HG03175 (cell line): ENCODE measurements at regions not wholly inside any gene's neighbourhood (a gene's known extent, or its start where the extent isn't known, plus 50 kb on each side); places are given as distances from the start of the nearest gene placed in this dataset.
"Not testable (repeated sequence)": the region's sequence is repeated elsewhere in the genome, so short reads cannot be mapped to it uniquely, and the experiment has no call there.

Source experiments
- ATAC-seq: cut with Tn5 transposase; IDR thresholded peaks from one replicate; pipeline ENCODE4 v1.9.1; 2021; ENCODE audit warnings: mild to moderate bottlenecking, moderate library complexity; ENCODE audit not compliant: unreplicated experiment

DNA sequence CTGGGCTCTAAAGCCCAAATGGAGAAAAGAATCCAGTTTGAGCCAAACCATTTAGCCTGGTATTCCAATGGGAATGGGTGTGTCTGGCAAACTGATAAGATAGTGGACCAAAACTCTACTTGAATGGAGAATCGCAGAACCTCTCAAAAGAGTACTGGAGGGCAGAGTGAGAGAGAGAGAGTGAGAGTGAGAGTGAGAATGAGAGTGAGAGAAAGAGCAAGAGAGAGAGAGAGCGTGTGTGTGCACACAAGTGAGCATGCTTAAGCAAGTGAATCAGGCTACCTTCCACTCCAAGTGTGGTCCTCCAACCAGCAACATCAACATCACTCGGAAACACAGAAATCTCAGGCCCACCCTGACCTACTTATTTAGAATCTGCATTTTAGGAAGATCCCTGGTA lies 58.8 kb downstream of the UQCRFS1 start:
- no peak for ATAC-seq

DNA sequence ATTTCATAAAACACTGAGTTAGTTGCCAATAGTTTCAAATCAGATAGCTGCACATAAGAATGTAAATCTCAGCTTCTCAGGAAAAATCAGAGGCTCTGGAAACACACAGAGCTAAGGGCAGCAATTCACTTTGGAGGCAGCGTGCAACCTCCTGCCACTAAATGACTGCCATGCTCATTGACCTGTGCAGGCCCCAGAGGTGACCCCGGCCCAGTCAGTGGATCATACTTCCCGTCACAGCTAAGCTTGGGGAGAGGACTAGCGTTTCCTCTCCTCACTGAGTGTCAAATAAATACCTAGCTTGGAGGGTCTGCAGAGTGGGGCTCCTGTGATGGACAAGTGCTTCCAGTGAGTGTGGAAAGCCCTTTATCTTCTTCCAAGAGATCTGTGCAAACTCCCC lies 67.2 kb downstream of the UQCRFS1 start:
- ATAC-seq = no peak

DNA sequence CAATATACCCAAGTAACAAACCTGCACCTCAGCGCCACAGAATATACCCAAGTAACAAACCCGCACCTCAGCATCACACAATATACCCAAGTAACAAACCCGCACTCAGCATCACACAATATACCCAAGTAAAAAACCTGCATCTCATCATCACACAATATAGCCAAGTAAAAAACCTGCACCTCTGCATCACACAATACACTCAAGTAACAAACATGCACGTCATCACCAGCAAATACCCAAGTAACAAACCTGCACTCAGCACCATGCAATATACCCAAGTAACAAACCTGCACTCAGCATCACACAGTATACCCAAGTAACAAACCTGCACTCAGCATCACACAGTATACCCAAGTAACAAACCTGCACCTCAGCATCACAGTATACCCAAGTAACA lies 69.8 kb downstream of the UQCRFS1 start:
- no peak for ATAC-seq

DNA sequence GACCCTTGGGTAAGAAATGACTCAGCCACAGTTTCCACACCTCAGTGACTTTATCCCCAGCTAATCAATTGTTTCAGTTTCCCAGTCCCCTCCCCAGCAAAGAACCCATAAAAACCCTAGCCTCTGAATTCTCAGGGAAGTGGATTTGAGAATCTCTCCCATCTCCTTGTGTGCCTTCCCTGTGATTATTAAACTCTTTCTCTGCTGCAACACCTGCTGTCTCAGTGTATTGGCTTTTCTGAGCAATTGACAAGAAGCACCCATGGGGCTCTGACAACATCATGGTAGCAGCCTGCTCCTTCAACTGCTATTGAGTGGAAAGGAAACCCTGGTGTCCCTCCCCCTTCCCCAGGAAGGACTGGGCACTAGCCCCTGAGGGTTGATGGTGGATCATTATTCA lies 73.7 kb downstream of the UQCRFS1 start:
- ATAC-seq = no peak

DNA sequence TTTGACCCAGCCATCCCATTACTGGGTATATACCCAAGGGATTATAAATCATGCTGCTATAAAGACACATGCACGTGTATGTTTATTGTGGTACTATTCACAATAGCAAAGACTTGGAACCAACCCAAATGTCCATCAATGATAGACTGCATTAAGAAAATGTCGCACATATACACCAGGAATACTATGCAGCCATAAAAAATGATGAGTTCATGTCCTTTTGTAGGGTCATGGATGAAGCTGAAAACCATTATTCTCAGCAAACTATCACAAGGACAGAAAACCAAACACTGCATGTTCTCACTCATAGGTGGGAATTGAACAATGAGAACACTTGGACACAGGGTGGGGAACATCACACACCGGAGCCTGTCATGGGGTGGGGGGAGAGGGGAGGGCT lies 74.7 kb downstream of the UQCRFS1 start:
- not testable (repeated sequence) for ATAC-seq

DNA sequence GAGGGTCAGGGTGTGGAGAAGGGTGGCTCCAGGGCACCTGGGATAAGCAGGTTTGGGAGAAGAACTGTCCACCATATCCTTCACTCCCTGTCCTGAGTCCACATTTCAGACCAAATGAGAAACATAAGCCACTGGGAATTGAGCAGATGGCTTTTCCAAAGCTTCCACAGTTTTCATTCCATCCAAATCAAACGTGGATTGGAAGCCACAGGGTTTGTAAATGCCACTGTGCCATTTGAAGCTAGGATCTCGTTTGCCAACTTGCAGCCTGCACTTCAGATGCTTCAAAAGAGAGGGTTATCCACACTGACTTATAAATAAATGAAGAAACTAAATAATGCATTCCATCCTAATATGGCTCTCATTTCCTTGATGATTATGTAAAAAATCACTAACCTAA lies 81.5 kb downstream of the UQCRFS1 start:
- ATAC-seq = no peak

DNA sequence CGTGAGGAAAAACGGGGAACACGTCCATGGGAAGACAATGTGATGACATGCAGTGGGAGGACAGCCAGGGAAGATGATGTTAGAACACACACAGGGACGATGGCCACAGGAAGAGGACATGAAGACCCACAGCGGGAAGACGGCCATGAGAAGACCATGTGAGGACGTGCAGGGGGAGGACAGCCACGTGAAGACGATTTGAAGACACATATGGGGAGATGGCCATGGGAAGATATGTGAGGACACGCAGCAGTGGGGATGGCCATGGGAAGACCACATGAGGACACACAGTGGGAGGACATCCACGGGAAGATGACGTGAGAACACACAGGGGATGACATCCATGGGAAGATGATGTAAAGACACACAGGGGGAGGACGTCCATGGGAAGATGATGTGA lies 83.8 kb downstream of the UQCRFS1 start:
- ATAC-seq = no peak

DNA sequence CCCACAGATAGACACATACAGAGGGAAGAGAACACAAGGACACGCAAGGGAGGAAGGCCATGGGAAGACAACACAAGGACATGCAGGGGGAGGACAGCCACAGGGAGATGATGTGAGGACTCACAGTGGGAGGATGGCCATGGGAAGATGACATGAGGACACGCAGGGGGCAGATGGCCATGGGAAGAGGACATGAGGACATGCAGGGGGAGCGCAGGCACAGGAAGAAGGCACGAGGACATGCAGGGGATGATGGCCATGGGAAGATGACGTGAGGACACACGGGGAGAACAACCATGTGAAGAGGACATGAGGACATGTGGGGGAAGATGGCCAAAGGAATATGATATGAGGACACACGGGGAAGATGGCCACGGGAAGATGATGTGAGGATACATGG lies 84.7 kb downstream of the UQCRFS1 start:
- ATAC-seq = no peak

DNA sequence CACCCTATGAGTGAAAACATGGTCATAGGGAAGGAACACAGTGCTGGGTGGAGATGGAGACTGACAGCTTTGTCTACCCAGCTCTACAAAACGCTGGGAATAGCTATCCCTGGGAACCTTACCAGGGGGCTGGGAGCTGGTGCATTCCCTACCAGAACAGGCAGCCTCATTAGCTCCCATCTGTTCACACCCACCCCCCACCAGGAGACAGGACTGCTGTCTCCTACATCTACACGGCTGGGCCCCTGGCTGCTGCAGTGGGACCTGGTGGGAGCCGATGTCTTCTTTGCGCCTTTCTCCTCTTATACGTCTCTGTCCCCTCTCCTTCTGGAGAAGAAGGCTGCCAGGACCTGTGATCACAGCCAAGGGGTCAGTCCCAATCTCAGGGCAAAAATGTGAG lies 90.8 kb downstream of the UQCRFS1 start:
- no peak for ATAC-seq

DNA sequence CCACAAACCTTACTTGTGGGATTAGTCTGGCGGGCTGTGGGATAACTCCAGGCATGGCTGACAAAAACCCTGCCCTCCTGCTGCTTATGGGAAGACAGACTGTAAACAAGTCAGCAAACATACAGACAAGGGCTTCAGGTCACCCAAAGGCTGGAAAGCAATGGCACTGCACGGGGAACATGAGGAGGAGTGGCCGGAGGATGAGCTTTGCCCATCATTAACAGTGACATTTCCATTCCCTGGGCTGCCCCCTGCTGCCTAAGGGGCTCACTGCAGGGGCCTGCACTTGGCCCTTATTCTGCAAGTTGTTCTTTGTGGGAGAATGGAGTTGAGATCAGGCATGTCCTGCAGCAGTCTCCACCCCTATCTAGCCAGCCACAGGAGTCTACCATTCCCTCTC lies 91.3 kb downstream of the UQCRFS1 start:
- ATAC-seq = no peak

DNA sequence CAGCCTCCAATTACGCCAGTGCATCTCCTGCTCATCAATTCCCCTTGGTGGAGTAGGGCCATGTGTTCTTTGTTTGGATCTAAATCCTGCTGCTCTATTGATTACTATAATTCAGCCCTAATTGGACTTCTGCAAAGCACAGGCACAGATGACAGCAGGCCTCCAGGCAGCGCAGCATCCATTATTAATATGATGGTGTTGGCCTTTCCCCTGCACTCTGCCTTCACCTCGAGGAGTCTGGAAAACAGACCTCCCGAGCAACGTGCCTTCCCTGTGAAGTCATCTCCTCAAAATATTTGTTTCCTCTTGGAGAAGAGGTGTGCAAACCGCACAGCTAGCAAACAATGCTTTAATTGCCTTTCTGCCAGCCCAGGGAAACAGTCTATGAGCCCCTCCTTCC lies 92.5 kb downstream of the UQCRFS1 start:
- no peak for ATAC-seq

DNA sequence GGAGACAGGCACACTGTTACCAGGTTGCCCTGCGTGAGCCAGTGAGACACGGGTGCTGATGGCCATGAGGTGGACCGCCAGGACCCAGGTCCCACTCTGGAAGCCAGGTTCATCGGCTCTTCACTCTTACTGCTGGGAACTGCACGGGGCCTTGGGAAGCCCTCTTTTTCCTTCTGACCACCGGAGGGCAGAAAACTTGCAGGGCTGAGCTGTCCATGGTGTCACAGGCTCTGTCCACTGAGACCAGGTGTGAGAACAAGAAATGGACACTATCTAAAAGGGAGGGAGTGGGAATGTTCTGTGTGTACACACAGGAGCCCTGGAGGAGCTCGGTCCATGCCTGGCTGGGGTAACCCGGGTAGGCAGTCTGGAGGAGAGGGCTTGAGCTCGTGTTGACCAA lies 93.4 kb downstream of the UQCRFS1 start:
- no peak for ATAC-seq

DNA sequence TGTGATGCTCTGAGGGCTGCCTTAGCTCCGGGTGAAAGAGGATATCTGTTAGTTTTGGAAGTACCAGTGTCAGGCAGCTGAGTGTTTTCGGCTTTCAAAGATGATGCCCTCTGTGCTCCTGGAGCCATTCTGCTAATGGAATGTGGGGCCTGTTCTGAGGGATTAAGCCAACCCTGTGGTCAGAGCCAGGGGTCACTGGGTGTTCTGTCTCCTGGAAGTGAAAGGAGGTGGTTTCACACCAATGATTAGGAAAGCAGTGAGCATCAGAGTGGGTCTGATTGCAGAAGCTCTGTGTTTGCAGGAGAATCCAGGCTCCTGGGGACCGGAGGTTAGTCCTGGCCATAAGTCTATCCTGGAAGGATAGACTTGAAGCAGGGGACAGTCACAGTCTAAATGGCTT lies 94.6 kb downstream of the UQCRFS1 start:
- no peak for ATAC-seq

DNA sequence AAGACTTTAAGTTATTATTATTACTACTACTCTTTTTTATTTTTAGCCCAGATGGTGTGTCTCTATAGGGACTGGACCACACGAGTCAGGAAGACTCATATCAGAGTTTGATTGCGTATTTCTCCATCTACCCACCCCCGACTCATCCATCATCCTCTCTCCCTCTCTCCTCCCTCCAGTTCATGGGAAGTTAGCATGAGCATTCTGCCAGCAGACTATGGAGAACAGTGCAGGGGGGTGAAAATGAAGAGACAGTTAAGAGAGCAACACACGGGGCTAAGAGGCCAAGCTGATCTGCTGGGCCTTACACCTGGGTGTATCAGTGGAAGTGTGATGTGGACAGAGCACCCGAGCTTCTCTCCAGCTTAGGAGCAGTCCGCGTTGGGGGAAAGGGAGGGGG lies 95.0 kb downstream of the UQCRFS1 start:
- ATAC-seq = no peak

DNA sequence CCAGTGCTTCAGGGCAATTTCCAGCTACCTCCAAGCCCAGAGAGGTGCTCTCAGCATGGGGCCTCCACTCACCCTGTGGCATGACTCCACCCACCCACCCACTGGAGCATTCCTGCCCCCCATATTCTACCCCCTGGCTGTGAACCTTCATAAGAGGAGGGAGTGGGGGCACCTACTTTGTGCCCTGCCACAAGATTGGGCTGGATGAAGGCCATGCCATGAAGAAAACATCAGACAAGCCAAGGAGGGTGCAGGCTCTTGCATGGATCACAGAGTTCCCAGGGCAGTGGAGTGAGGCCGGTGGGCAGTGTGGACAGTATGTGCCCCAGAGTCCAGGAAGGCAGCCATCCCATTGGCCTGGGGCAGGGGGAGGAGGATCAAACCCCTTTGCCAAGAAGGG lies 97.8 kb downstream of the UQCRFS1 start:
- no peak for ATAC-seq

DNA sequence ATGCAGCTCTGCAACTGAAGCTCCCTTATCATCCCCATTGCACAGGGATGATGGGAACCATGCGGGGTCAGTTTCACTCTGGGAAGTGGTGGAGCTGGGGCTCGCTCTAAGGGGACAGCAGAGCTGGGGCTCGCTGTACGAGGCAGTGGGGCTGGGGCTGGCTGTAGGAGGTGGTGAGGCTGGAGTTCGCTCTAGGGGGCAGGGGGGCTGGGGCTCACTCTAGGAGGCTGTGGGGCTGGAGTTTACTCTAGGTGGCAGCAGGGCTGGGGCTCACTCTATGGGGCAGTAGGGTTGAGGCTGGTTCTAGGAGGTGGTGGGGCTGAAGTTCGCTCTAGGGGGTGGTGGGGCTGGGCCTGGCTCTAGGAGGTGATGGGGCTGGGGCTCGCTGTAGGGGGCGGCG lies 99.1 kb downstream of the UQCRFS1 start:
- no peak for ATAC-seq

DNA sequence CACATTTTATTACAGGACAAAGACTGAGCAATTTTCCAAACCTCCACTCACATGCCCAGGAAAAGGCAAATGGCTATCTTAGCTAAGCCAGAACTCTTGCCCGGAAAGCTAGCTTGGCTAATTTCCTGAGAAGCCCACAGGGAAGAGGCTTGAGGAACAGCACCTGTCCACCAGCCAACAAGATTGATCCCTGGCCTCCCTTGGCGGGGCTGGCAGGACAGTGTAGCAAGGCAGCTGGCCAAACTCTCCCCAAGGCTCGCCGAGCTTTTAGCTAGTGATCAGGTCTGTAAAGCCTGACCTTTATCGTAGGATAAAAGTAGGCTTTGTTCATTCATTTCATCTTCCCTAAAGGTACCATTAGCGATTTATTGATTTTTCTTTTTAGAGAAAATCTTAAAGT lies 101.4 kb downstream of the UQCRFS1 start:
- ATAC-seq = no peak

DNA sequence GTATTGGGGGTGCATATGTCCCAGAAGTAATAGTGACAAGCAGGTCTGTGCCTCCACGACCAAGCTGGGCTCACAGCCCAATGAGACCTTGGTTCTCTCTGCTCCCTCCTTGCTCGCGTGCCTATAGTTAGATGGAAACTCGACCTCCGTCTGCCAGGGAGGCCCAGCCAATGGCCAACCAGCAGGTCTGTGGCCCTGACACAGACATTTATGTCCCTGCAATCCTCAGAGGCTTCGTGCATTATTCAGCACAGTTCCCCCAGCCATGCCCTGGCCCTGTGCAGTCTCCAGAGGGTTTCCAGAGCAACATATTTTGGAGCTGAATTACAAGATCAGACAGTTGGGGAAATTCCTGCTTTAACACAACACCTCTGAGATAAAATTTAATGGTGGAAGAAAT lies 105.1 kb downstream of the UQCRFS1 start:
- no peak for ATAC-seq

DNA sequence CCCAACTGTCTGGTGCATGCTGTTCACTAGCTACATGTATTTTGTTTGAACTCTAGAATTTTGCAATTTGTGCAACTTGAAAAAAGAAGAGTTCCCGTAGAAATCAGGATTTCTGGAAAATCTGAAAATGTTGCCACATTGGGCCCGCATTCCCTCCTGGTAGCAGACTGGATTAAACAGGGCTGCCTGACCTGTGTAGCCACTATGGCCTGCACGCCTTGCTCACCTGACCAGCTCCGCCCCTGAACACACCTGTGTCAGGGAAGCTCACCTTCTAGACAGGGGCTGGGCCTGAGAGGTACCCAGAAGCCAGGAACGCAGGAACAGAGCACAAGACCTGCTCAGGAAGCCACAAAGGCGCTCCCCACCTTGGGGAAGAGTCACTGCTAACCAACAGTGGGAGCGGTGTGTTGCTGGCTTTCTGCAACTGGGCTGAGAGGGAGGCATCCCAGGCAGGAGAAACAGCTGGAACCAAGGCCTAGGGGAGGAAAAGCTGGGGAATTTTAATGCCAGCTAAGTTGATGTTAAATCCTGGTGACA lies 106.5 kb downstream of the UQCRFS1 start:
- ATAC-seq = no peak

DNA sequence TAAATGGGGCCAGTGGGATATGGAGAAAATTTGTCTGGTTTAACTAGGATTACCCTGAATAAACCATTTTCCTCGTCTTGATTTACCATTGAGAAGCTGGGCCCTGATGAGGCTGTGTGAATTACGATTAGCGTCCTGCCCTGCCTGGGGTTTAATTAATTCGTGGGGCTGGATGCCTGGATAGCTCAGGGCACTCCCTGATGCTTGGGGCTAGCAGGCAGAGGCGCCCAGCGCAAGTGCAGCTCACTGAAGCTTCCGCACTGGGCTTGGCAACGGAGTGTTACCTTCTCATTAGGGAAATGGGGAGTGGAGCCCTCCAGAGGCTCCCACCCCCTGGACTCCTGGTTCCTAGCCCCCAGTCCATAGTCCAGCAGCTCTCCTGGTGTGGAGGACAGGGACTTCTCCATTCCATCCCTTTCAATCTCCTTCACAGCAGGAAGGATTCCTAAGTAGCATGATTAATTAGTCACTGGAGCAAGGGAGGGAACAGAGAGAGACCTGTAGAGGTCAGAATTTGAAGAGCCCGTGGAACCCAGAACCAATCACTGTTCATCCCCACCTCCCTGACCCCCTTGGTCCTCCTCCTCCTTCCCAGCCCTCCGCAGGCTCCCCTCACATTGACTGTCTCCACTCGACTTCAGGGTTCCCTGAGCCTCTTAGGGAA lies 107.2 kb downstream of the UQCRFS1 start:
- ATAC-seq = no peak

DNA sequence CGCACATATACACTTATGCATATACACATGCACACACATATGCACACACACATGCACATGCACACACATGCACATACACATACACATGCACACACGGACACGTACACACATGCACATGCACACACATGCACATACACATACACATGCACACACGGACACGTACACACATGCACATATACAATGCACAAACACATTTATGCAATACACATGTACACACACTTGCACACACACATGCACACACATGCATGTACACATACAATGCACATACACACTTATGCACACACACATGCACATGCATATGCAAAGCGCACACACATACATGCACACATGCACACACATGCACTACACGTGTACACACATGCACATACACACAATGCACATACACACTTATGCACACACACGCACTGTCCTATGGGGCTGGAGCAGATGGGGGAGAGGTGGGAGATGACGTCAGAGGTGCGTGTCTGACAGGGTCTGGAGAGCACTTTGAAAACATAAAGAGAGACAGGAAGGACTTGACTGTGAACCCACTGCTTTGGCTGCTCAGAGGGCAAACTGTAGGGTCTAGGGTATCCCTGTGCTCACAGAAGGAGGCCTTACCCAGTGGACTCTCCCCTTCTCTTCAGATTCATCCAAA lies 108.2 kb downstream of the UQCRFS1 start:
- ATAC-seq = no peak

DNA sequence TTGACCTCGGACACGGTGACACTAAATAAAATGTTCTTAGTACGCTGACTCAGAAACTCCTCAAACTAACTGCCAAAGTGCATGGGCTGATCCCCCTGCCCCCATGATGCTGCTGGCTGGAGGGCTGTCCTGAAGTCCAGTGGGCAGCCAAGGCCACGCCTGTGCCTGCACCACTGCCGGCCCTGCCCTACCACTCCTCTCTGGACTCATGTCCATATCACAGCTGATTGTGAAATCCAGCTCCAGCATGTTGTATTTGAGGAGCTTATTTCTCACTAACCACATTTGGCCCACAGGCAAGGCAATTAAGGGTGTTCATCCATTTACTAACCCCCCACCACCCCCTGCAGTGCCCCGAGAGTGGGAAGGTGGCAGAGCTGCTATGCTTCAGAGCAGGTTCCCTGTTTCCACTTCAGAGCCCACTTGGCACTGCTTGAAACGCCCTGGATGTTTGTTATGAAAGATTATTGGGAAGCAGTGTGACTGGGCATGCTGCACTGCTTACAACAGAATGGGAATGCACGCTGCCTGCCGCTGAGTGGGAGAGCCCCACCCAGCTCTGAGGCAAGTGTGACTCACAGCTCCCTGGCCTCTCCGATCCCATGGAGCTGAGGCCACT lies 114.0 kb downstream of the UQCRFS1 start:
- no peak for ATAC-seq
